Chondrocyte (in vitro differentiated cells): ENCODE measurements at regions not wholly inside any gene's neighbourhood (a gene's known extent, or its start where the extent isn't known, plus 50 kb on each side); places are given as distances from the start of the nearest gene placed in this dataset.

ENCODE experiments used
- DNase-seq: peaks from one replicate; pipeline ENCODE4 v3.0.0; 2021; ENCODE audit warnings: mixed read lengths, low spot score
- H3K27ac Mint-ChIP-seq: one replicate; pipeline ENCODE4 v1.8.0; 2021; ENCODE audit warnings: mild to moderate bottlenecking, moderate library complexity, mixed read lengths; ENCODE audit not compliant: unreplicated experiment
- H3K27me3 Mint-ChIP-seq: 2 replicates; pipeline ENCODE4 v1.8.0; 2021; ENCODE audit warnings: low read depth, mixed read lengths
- H3K36me3 Mint-ChIP-seq: 2 replicates; pipeline ENCODE4 v1.8.0; 2021; ENCODE audit warnings: low read depth, mixed read lengths
- H3K4me1 Mint-ChIP-seq: 2 replicates; pipeline ENCODE4 v1.8.0; 2021; ENCODE audit warnings: low read depth, mild to moderate bottlenecking, mixed read lengths
- H3K4me3 Mint-ChIP-seq: one replicate; pipeline ENCODE4 v1.8.0; 2021; ENCODE audit warnings: mild to moderate bottlenecking, moderate library complexity, mixed read lengths; ENCODE audit not compliant: unreplicated experiment
- H3K9me3 Mint-ChIP-seq: 2 replicates; pipeline ENCODE4 v1.8.0; 2021; ENCODE audit warnings: low read depth, mixed read lengths
- TF ChIP-seq, protein P1 (sequence below): fragments of 200-600 bp; sonication (generic); IDR thresholded peaks from 2 replicates; pipeline ENCODE4 v1.5.0; 2021; ENCODE audit warnings: antibody characterized with exemption, mild to moderate bottlenecking, moderate library complexity

DNA sequence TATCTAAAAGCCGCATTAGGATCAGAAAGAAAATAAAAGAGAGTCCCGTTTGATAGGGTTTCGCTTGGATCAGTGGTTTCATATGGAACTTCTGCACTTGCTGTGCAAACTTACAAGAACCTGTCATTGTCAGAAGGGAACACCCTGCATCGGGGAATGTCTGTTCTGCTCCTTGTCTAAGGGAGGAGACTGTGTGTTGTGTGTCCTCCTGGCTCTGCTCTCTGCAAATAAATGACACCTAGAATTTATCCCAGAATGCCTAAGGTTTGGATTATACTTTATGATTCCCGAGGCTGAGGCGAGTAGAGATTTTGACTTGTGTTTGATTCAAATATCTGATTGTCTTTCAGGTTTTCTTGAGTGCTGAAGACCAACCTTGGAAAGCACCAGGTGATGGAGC lies 785.1 kb downstream of the GALR1 start:
- Mint-ChIP-seq H3K4me1 (no peaks in the 10 kb centered on the region), H3K36me3 (no peaks in the 10 kb centered on the region), H3K4me3 (no peak overlapping the region), H3K27ac (no peak overlapping the region), H3K9me3 (peaks cover 21% of the 10 kb centered on the region), H3K27me3 (no peaks in the 10 kb centered on the region)
- TF ChIP-seq, protein P1, sequence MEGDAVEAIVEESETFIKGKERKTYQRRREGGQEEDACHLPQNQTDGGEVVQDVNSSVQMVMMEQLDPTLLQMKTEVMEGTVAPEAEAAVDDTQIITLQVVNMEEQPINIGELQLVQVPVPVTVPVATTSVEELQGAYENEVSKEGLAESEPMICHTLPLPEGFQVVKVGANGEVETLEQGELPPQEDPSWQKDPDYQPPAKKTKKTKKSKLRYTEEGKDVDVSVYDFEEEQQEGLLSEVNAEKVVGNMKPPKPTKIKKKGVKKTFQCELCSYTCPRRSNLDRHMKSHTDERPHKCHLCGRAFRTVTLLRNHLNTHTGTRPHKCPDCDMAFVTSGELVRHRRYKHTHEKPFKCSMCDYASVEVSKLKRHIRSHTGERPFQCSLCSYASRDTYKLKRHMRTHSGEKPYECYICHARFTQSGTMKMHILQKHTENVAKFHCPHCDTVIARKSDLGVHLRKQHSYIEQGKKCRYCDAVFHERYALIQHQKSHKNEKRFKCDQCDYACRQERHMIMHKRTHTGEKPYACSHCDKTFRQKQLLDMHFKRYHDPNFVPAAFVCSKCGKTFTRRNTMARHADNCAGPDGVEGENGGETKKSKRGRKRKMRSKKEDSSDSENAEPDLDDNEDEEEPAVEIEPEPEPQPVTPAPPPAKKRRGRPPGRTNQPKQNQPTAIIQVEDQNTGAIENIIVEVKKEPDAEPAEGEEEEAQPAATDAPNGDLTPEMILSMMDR: no peak
- DNase-seq: no peak

DNA sequence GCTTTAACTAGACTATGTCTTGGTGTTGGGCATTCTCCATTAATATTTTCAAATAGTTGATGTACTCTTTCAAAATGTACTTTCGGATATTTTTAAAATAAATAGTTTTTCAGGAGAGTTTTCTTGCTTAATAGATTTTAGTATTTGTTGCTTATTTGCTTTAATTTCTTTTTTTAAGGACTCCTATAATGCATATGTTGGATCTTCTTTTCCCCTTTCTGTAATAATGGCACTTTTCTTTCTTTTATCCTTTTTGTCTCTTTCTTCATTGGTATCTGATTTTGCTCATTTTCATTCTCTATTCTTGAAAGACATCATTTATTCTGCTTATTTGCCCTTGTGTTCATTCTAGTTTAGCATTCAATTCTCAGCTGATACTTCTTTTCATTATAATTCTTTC lies 791.6 kb downstream of the GALR1 start:
- TF ChIP-seq, protein P1: no peak
- H3K36me3 Mint-ChIP-seq: peaks cover 2% of the 10 kb centered on the region
- no peaks in the 10 kb centered on the region for H3K4me1 Mint-ChIP-seq
- H3K9me3 Mint-ChIP-seq: peaks cover 49% of the 10 kb centered on the region
- no peaks in the 10 kb centered on the region for H3K27me3 Mint-ChIP-seq
- no peak for DNase-seq
- H3K27ac Mint-ChIP-seq: no peak overlapping the region
- no peak overlapping the region for H3K4me3 Mint-ChIP-seq

DNA sequence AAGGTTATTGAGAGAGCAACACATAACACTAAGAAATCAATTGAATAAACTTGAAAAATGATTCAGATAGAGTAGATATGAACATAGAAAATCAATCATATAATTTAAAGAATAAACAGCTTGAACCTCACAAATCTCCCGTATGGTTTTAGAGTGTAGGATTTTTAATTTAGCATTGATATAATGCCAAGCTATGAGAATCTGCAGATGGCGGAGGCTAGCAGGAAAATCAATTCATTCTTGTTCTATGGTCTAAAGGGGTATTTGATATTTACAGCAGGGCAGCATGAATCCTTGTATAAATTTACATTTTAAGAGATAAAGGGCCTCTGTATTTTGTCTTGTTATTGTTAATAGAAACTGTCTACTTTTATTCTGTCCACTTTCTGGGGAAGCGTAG lies 797.0 kb downstream of the GALR1 start:
- no peaks in the 10 kb centered on the region for H3K4me1 Mint-ChIP-seq
- H3K4me3 Mint-ChIP-seq: no peak overlapping the region
- TF ChIP-seq, protein P1: no peak
- DNase-seq: no peak
- H3K9me3 Mint-ChIP-seq: peaks cover 17% of the 10 kb centered on the region
- H3K27me3 Mint-ChIP-seq: no peaks in the 10 kb centered on the region
- no peak overlapping the region for H3K27ac Mint-ChIP-seq
- no peaks in the 10 kb centered on the region for H3K36me3 Mint-ChIP-seq

DNA sequence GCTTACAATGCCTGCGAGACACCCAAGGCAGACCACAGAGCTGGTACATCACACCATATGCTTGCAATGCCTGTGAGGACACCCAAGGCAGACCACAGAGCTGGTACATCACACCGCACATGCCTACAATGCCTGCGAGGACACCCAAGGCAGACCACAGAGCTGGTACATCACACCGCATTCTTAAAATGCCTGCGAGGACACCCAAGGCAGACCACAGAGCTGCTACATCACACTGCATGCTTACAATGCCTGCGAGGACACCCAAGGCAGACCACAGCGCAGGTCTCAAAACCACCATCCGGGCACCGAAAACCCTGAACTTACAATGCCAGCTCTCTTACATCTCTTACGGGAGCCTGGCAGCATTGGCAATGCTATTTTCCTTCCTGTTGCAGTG lies 799.6 kb downstream of the GALR1 start:
- Mint-ChIP-seq H3K4me3 (no peak overlapping the region), H3K4me1 (no peaks in the 10 kb centered on the region), H3K27me3 (no peaks in the 10 kb centered on the region), H3K27ac (no peak overlapping the region), H3K9me3 (peaks cover 3% of the 10 kb centered on the region), H3K36me3 (no peaks in the 10 kb centered on the region)
- TF ChIP-seq, protein P1: no peak
- DNase-seq: no peak

DNA sequence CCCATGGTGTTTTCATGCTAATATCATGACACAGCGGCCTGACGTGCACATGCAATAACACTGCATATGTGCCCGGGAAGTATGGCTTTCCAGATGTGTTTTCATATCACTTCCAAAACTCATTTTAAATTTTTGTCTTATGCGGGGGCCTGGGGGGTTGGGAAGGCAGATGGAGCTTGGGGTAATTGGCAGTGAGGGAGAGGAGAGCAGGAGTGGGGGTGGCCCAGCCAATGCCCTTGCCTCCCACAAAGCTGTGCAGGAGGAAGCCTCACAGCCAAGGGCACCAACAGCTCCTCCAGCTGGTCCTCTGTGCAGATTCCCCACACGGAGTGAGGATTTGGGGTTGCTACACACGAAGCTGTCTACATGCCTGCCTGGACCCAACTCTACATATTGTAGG lies 805.2 kb downstream of the GALR1 start:
- no peak for DNase-seq
- no peaks in the 10 kb centered on the region for H3K27me3 Mint-ChIP-seq
- TF ChIP-seq, protein P1: no peak
- no peak overlapping the region for H3K4me3 Mint-ChIP-seq
- H3K27ac Mint-ChIP-seq: no peak overlapping the region
- H3K4me1 Mint-ChIP-seq: no peaks in the 10 kb centered on the region
- no peaks in the 10 kb centered on the region for H3K36me3 Mint-ChIP-seq
- peaks cover 6% of the 10 kb centered on the region for H3K9me3 Mint-ChIP-seq
